ENCODE measurements at regions not wholly inside any gene's neighbourhood (a gene's known extent, or its start where the extent isn't known, plus 50 kb on each side); places are given as distances from the start of the nearest gene placed in this dataset.

GRCh38 chr17:6894206-6894528 is 62.6 kb upstream of the TEKT1 start:
- no peak for TF ChIP-seq TAF1 (IDR thresholded peaks at IDR 0.05; ENCODE audit: borderline replicate concordance, low read depth, low read length)
- no peak for TF ChIP-seq POLR2AphosphoS5 (IDR thresholded peaks at IDR 0.05; ENCODE audit: low read depth, low read length)
- TF ChIP-seq POLR2A (IDR thresholded peaks at IDR 0.05; ENCODE audit: low read depth, low read length): no peak

Measured in GM12892 (cell line).